ENCODE measurements at regions not wholly inside any gene's neighbourhood (a gene's known extent, or its start where the extent isn't known, plus 50 kb on each side); places are given as distances from the start of the nearest gene placed in this dataset.

- Histone ChIP-seq H3K27me3 (no peaks in the 10 kb centered on the region), H3K27ac (no peak overlapping the region), H3K4me1 (no peaks in the 10 kb centered on the region), H3K4me3 (no peak overlapping the region), H3K9me3 (no peaks in the 10 kb centered on the region), H3K36me3 (no peaks in the 10 kb centered on the region)
- DNase-seq, result no peak
- intact Hi-C loops (cut with DNase I; ENCODE audit: low total_unique reads), result no loop called here
- TF ChIP-seq CTCF (IDR thresholded peaks at IDR 0.05) (no peak), POLR2A (IDR thresholded peaks at IDR 0.05) (no peak)
Measured at GRCh38 chr11:127552446-127552845, 551.9 kb upstream of the KIRREL3 start.

- H3K27ac ChIP-seq, result no peak overlapping the region
- TF ChIP-seq CTCF (IDR thresholded peaks at IDR 0.05) (no peak), POLR2A (IDR thresholded peaks at IDR 0.05) (no peak)
- H3K4me3 ChIP-seq, result no peak overlapping the region
- H3K4me1 ChIP-seq, result no peaks in the 10 kb centered on the region
- intact Hi-C loops (cut with DNase I; ENCODE audit: low total_unique reads), result no loop called here
- H3K27me3 ChIP-seq, result no peaks in the 10 kb centered on the region
- no peak for DNase-seq
- H3K36me3 ChIP-seq, result no peaks in the 10 kb centered on the region
- no peaks in the 10 kb centered on the region for H3K9me3 ChIP-seq
Measured at GRCh38 chr11:127531167-127531566, 530.6 kb upstream of the KIRREL3 start.

- Histone ChIP-seq H3K4me1 (no peaks in the 10 kb centered on the region), H3K27ac (no peak overlapping the region), H3K27me3 (no peaks in the 10 kb centered on the region), H3K4me3 (no peak overlapping the region), H3K36me3 (no peaks in the 10 kb centered on the region), H3K9me3 (no peaks in the 10 kb centered on the region)
- no peak for DNase-seq
- TF ChIP-seq POLR2A (IDR thresholded peaks at IDR 0.05) (no peak), CTCF (IDR thresholded peaks at IDR 0.05) (no peak)
- intact Hi-C loops (cut with DNase I; ENCODE audit: low total_unique reads), result no loop called here
Measured at GRCh38 chr11:127528297-127528696, 527.7 kb upstream of the KIRREL3 start.

GRCh38 chr11:127524618-127525017, 524.0 kb upstream of the KIRREL3 start:
- no peaks in the 10 kb centered on the region for H3K27me3 ChIP-seq
- intact Hi-C loops (cut with DNase I; ENCODE audit: low total_unique reads), result no loop called here
- no peak overlapping the region for H3K27ac ChIP-seq
- TF ChIP-seq POLR2A (IDR thresholded peaks at IDR 0.05), result no peak
- no peak for TF ChIP-seq CTCF (IDR thresholded peaks at IDR 0.05)
- no peak overlapping the region for H3K4me3 ChIP-seq
- no peak for DNase-seq
- no peaks in the 10 kb centered on the region for H3K9me3 ChIP-seq
- H3K36me3 ChIP-seq, result no peaks in the 10 kb centered on the region
- no peaks in the 10 kb centered on the region for H3K4me1 ChIP-seq

- no peak for DNase-seq
- no peaks in the 10 kb centered on the region for H3K9me3 ChIP-seq
- intact Hi-C loops (cut with DNase I; ENCODE audit: low total_unique reads), result no loop called here
- no peaks in the 10 kb centered on the region for H3K36me3 ChIP-seq
- TF ChIP-seq POLR2A (IDR thresholded peaks at IDR 0.05) (no peak), CTCF (IDR thresholded peaks at IDR 0.05) (no peak)
- no peaks in the 10 kb centered on the region for H3K27me3 ChIP-seq
- H3K27ac ChIP-seq, result no peak overlapping the region
- no peaks in the 10 kb centered on the region for H3K4me1 ChIP-seq
- H3K4me3 ChIP-seq, result no peak overlapping the region
Measured at GRCh38 chr11:127521413-127521812, 520.8 kb upstream of the KIRREL3 start.

Measured in uterus (tissue), 3 donors.